Keratinocyte (primary cell): ENCODE measurements at regions not wholly inside any gene's neighbourhood (a gene's known extent, or its start where the extent isn't known, plus 50 kb on each side); places are given as distances from the start of the nearest gene placed in this dataset.
A peak's percentile ranks its signal among the peaks of the same experiment; 100 is the strongest.

ENCODE experiments used
- DNase-seq: peaks from one replicate; pipeline ENCODE4 v3.0.0-alpha.2; 2011; ENCODE audit warnings: low read depth, missing footprints, low spot score
- FAIRE-seq: peaks from 2 replicates; lab custom pipeline; 2011; peaks lifted over from hg19 to GRCh38; lab: Jason Lieb, UNC
- H2AFZ ChIP-seq: 2 replicates; pipeline ENCODE4 v1.6.0; 2012; ENCODE audit warnings: low read length, control low read depth, inconsistent platforms; ENCODE audit not compliant: control insufficient read depth
- H3K27ac ChIP-seq: 2 replicates; pipeline ENCODE4 v1.5.1; 2011; ENCODE audit warnings: low read length; ENCODE audit not compliant: control insufficient read depth, insufficient read depth
- H3K27me3 ChIP-seq: 3 replicates; pipeline ENCODE4 v1.6.0; 2011; ENCODE audit warnings: low read length; ENCODE audit not compliant: control insufficient read depth, insufficient read depth; ENCODE audit errors: extremely low read depth
- H3K36me3 ChIP-seq, 2 experiments: 2 replicates in 1 of 2; 3 replicates in 1 of 2; pipeline ENCODE4 v1.5.1; 2011; ENCODE audit warnings: low read length in 2 of 2, mild to moderate bottlenecking in 1 of 2; ENCODE audit not compliant: control insufficient read depth in 2 of 2, insufficient read depth in 2 of 2; ENCODE audit errors: extremely low read depth in 1 of 2
- H3K4me1 ChIP-seq: 3 replicates; pipeline ENCODE4 v1.5.1; 2011; ENCODE audit warnings: low read length; ENCODE audit not compliant: control insufficient read depth, insufficient read depth; ENCODE audit errors: extremely low read depth
- H3K4me2 ChIP-seq: 3 replicates; pipeline ENCODE4 v1.6.0; 2011; ENCODE audit warnings: low read depth, low read length; ENCODE audit not compliant: control insufficient read depth, insufficient read depth; ENCODE audit errors: extremely low read depth
- H3K4me3 ChIP-seq, 3 experiments: fragments of 200-600 bp in 1 of 3; sonication (generic) in 1 of 3; 2 replicates in 2 of 3; 3 replicates in 1 of 3; pipeline ENCODE4 v1.5.1; 2011 to 2016; ENCODE audit warnings: low read length in 3 of 3, mild to moderate bottlenecking in 3 of 3, control low read depth in 2 of 3, inconsistent platforms in 1 of 3, low read depth in 1 of 3, mixed read lengths in 1 of 3, mixed run types in 1 of 3, moderate library complexity in 1 of 3; ENCODE audit not compliant: control insufficient read depth in 2 of 3, insufficient read depth in 2 of 3; ENCODE audit errors: extremely low read depth in 1 of 3
- H3K79me2 ChIP-seq: 2 replicates; pipeline ENCODE4 v1.6.0; 2012; ENCODE audit warnings: low read length; ENCODE audit not compliant: control insufficient read depth, insufficient read depth
- H3K9ac ChIP-seq: 3 replicates; pipeline ENCODE4 v1.6.0; 2011; ENCODE audit warnings: low read length; ENCODE audit not compliant: control insufficient read depth, insufficient read depth; ENCODE audit errors: extremely low read depth
- H3K9me1 ChIP-seq: 3 replicates; pipeline ENCODE4 v1.6.0; 2011; ENCODE audit warnings: low read length; ENCODE audit not compliant: control insufficient read depth, insufficient read depth; ENCODE audit errors: extremely low read depth
- H3K9me3 ChIP-seq: 2 replicates; pipeline ENCODE4 v1.5.1; 2012; ENCODE audit warnings: low read depth, low read length; ENCODE audit not compliant: control insufficient read depth
- H4K20me1 ChIP-seq: 3 replicates; pipeline ENCODE4 v1.6.0; 2011; ENCODE audit warnings: low read length; ENCODE audit not compliant: control insufficient read depth, insufficient read depth; ENCODE audit errors: extremely low read depth
- EZH2 ChIP-seq: IDR thresholded peaks from one replicate; pipeline ENCODE4 v1.6.1; 2012; ENCODE audit warnings: inconsistent platforms, mild to moderate bottlenecking, low read length, moderate library complexity
- dilution Hi-C: fragments of 300-500 bp; cut with MboI; formaldehyde crosslinking; loops from one replicate; pipeline ENCODE4 v1.7.0; 2020; ENCODE audit warnings: low sequenced_read_pairs; ENCODE audit not compliant: extremely low pct_ligation_motif_present
- TF ChIP-seq, protein P1 (sequence below), 3 experiments: IDR thresholded peaks in 1 of 3; conservative IDR thresholded peaks in 1 of 3; optimal IDR thresholded peaks in 1 of 3; 2 replicates in 2 of 3; 3 replicates in 1 of 3; pipeline versions ENCODE3 to v1.5.1; 2011; ENCODE audit warnings: low read length in 3 of 3, mild to moderate bottlenecking in 3 of 3, moderate library complexity in 2 of 3, control low read depth in 1 of 3, inconsistent platforms in 1 of 3; ENCODE audit not compliant: insufficient read depth in 2 of 3; ENCODE audit errors: extremely low read depth in 1 of 3

DNA sequence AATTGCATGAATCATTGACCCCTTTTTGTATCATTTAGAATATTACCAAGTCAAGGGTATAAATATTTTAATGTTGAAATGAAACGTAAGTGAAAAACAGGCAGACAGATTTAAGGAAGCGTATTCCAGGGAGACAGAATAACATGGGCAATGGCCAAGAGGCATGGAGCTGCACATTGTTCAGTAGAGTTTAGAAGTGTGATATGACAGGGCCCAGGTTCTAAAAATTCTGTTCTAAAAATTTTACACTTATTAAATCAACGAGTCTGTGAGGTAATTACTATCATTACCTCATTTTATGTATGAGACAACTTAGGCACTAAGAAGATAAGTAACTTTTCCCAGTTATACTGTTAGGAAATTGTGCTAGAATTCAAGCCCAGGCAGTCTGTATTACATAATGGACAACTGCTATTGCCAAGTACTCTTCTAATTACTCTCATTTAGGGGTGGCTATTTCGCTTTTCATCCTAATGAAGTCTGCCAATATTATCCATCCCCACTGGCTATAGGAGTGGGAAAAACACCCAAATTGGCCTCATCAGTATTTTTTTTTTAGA, 103.2 kb upstream of the NAV3 start:
- Histone ChIP-seq H3K4me3 (no peak overlapping the region), H3K4me2 (no peak overlapping the region), H3K9me3 (no peaks in the 10 kb centered on the region), H3K9ac (no peak overlapping the region), H2AFZ (no peak overlapping the region), H3K79me2 (no peaks in the 10 kb centered on the region), H4K20me1 (no peaks in the 10 kb centered on the region), H3K27ac (no peak overlapping the region), H3K9me1 (no peaks in the 10 kb centered on the region), H3K4me1 (peaks cover 7% of the 10 kb centered on the region), H3K36me3 (no peaks in the 10 kb centered on the region), H3K27me3 (no peaks in the 10 kb centered on the region)
- FAIRE-seq, result no peak
- no peak for TF ChIP-seq EZH2
- TF ChIP-seq, protein P1, sequence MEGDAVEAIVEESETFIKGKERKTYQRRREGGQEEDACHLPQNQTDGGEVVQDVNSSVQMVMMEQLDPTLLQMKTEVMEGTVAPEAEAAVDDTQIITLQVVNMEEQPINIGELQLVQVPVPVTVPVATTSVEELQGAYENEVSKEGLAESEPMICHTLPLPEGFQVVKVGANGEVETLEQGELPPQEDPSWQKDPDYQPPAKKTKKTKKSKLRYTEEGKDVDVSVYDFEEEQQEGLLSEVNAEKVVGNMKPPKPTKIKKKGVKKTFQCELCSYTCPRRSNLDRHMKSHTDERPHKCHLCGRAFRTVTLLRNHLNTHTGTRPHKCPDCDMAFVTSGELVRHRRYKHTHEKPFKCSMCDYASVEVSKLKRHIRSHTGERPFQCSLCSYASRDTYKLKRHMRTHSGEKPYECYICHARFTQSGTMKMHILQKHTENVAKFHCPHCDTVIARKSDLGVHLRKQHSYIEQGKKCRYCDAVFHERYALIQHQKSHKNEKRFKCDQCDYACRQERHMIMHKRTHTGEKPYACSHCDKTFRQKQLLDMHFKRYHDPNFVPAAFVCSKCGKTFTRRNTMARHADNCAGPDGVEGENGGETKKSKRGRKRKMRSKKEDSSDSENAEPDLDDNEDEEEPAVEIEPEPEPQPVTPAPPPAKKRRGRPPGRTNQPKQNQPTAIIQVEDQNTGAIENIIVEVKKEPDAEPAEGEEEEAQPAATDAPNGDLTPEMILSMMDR (optimal IDR thresholded peaks at IDR 0.05 in 1 of 3, IDR thresholded peaks at IDR 0.05 in 1 of 3, conservative IDR thresholded peaks at IDR 0.05 in 1 of 3; ENCODE audit: extremely low read depth in 1 of 3, insufficient read depth in 2 of 3, low read length in 3 of 3), result no peak
- dilution Hi-C loops, result no loop called here
- DNase-seq, result no peak

DNA sequence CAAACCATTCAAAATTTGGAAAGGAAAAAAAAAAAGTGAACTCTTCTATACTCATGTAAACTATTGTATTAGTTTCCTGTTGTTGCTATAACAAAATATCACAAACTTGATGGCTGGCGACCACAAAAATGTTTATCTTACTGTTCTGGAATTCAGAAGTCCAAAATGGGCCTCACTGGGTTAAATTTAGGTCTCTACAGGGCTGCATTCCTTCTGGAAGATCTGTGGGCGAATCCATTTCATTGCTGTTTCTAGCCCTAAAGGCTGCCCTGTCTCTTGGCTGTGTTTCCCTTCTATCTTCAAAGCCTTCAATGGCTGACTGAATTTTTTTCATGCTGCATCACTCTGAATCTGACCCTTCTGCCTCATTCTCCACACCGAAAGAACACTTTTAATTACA, 105.1 kb upstream of the NAV3 start:
- Histone ChIP-seq H3K79me2 (no peaks in the 10 kb centered on the region), H3K9ac (no peak overlapping the region), H3K9me3 (no peaks in the 10 kb centered on the region), H3K27me3 (no peaks in the 10 kb centered on the region), H2AFZ (peak overlapping the region; percentile 14), H3K36me3 (no peaks in the 10 kb centered on the region), H3K9me1 (no peaks in the 10 kb centered on the region), H3K27ac (no peak overlapping the region), H3K4me3 (no peak overlapping the region), H3K4me2 (no peak overlapping the region), H4K20me1 (no peaks in the 10 kb centered on the region), H3K4me1 (peaks cover 7% of the 10 kb centered on the region)
- dilution Hi-C loops, result no loop called here
- FAIRE-seq (peak; percentile 46), DNase-seq (no peak)
- TF ChIP-seq, protein P1 (optimal IDR thresholded peaks at IDR 0.05 in 1 of 3, IDR thresholded peaks at IDR 0.05 in 1 of 3, conservative IDR thresholded peaks at IDR 0.05 in 1 of 3; ENCODE audit: extremely low read depth in 1 of 3, insufficient read depth in 2 of 3, low read length in 3 of 3), result no peak
- TF ChIP-seq EZH2, result no peak
